ENCODE measurements at regions not wholly inside any gene's neighbourhood (a gene's known extent, or its start where the extent isn't known, plus 50 kb on each side); places are given as distances from the start of the nearest gene placed in this dataset.
"Not testable (repeated sequence)": the region's sequence is repeated elsewhere in the genome, so short reads cannot be mapped to it uniquely, and the experiment has no call there.

DNA sequence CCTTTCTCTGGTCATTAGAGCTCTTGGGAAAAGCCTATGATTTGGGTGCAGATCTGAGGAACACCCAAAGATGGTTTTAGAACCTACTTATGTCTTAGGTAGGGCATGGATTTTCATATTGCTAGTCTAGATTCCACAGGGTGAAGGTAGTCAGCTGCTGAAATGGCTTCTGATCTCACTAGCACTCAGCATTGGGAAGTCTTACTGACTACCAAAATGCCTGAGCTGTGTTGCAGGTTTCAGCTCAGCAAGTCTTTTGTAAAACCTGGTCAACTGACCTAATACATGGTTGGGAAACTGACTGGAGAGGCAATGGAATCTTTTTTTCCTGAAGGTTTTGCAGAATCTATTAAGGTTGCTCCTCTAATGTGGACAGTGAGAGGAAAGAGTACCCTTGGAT, 136.4 kb downstream of the CCNG2 start:
- intact Hi-C loops (cut with DNase I, micrococcal nuclease) = no loop called here
- ATAC-seq = no peak
- no peak for DNase-seq

DNA sequence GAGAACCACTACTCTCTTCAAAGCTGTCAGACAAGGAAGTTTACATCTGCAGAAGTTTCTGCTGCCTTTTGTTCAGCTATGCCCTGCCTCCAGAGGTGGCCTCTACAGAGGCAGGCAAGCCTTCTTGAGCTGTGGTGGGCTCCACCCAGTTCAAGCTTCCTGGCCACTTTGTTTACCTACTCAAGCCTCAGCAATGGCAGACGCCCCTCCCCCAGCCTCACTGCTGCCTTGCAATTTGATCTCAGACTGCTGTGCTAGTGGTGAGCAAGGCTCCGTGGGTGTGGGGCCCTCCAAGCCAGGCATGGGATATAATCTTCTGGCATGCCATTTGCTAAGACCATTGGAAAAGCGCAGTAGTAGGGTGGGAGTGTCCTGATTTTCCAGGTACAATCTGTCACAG, 144.0 kb downstream of the CCNG2 start:
- intact Hi-C loops (cut with DNase I, micrococcal nuclease); DNase-seq; ATAC-seq: not testable (repeated sequence)

DNA sequence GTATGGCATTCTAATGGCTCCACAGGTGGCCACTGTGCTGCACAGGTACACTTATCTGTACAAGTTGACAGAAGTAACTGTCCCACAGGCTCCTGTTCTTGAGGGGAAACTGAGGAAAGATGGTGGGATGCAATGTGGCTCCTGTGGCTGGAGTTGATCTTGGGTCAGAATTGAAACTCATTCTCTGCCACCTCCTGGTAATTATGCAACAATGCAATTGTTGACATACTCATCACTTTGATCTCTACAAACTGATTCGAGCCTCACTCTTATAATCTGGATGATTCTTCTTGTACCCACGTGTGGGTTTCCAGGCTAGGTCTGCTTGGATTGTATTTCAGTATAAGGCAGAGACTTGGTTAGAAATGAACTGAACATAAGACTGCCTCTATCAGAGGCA, 148.8 kb downstream of the CCNG2 start:
- no peak for ATAC-seq
- intact Hi-C loops (cut with DNase I, micrococcal nuclease) = no loop called here
- DNase-seq = no peak

DNA sequence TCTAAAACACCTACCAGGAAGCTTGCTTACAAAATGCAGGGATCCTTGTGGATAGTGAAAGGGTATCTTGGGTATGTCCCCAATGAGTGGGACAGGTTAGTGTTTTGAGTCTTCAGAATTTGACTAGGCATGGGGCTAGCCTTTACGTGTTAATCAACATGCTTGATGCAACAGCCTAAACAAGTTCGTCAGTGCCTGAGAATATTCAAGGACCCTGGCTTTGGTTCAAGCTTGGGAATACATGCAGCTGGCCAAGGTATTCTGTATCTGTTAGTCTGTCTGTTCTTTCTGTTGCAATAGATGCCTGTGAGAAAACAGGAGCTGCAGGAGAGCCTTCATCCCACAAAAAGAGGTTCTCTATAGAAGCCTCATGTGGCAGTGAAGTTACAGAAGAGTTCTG, 149.5 kb downstream of the CCNG2 start:
- intact Hi-C loops (cut with DNase I, micrococcal nuclease) = no loop called here
- ATAC-seq (no peak), DNase-seq (no peak)

DNA sequence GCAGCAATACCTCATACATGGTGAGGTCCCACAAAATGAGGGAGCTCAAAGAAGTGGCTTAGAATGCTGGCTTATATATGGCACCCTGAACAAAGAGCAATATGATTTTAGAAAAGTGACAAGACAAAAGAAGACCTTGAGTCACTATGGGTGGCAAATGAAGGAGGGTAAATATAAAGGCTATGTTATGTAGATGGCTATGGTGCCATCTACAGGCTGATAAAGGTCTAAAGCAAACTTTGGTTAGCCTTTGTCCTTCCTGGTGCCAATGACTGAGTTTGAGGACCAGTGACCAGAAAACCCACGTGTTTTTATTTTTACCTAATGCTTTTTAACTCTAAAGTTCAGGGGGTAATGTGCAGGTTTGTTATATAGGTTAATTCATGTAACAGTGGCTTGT, 151.8 kb downstream of the CCNG2 start:
- intact Hi-C loops (cut with DNase I, micrococcal nuclease) = no loop called here
- DNase-seq (no peak), ATAC-seq (peak; percentile 68)

DNA sequence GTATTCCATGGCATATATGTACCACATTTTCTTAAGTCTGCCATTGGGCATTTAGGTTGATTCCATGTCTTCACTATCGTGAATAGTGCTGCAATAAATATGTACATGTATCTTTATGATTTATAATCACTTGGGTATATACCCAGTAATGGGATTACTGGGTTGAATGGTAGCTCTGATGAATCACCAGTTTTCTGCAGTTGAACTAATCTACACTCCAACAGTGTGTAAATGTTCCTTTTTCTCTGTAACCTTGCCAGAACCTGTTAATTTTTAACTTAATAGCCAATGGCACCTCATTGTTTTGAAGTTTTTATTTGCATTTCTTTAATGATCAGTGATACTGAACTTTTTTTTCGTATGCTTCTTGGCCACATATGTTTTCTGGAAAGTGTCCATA, 152.5 kb downstream of the CCNG2 start:
- no peak for ATAC-seq
- no peak for DNase-seq
- intact Hi-C loops (cut with DNase I, micrococcal nuclease) = no loop called here

DNA sequence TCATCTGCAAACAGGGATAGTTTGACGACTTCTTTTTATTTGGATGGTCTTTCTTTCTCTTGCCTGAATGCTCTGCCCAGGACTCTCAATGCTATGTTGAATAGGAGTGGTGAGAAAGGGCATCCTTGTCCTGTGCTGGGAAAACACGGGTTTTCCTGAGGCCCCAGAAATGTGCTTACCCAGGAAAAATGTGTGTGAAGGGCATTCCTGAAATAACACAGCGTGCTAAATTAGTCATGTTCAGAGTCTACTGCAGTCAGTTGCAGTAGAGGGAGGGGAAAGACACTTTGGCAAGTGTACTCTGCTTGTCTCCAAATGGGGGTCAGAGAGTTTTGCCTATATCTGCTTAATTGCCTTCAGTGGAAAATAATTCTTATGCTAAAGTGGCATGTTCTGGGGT, 153.9 kb downstream of the CCNG2 start:
- DNase-seq (no peak), ATAC-seq (no peak)
- intact Hi-C loops (cut with DNase I, micrococcal nuclease) = no loop called here

DNA sequence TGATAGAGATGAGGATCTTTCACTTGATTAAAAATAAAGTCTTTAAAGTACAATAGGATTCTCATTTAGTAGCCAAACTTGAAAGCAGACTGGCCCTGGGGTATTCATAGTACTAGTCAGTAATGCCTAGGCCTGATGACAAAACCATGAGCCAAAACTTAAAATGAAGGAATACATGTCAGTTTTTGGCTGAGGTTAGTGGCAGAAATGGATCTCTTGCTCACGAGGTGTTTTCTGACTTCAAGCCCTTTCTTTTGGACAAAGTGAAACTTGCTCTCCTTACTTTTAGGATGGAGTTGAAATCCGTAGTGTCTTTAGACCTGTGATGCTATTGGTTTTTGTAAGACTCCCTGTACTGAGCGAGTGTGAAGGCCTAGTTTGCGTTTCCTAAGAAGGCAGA, 157.7 kb downstream of the CCNG2 start:
- ATAC-seq (no peak), DNase-seq (no peak)
- intact Hi-C loops (cut with DNase I, micrococcal nuclease) = no loop called here

DNA sequence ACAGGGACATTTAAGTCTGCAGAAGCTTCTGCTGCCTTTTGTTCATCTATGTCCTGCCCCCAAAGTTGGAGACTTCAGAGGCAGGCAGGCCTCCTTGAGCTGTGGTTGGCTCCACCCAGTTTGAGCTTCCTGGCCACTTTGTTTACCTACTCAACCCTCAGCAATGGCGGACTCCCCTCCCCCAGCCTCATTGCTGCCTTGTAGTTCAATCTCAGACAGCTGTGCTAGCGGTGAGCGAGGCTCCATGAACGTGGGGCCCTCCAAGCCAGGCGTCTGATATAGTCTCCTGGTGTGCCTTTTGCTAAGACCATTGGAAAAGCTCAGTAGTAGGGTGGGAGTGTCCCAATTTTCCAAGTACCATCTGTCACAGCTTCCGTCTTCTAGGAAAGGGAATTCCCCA, 170.1 kb downstream of the CCNG2 start:
- no peak for ATAC-seq
- DNase-seq = no peak
- intact Hi-C loops (cut with DNase I, micrococcal nuclease) = no loop called here

DNA sequence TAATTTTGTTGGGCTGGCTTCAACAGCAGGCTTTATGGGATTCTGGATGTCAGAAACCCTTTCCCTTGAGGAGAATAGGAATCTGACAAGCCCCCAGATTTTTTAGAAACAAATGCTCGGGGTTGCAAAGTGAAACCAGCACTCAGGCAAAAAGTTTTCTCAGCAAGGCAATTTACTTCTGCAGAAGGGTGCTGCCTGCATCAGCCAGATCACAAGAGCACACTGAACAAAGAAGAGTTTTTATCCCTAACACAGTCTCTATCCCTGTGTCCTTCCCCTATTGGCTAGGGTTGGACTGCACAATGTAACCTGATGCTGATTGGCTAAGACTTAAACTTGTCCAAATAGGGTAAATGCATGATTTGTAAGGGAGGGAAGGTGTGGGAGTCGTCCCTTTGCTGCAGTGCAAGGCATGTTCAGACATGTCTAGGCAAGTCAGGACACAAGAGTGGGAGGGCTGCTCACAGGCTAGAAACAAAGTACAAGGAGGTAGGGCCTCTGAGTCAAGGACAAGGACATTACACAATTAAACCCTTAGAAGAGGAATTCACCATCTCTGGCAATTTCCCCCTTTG, 175.8 kb downstream of the CCNG2 start:
- DNase-seq (no peak), ATAC-seq (no peak)
- intact Hi-C loops (cut with DNase I, micrococcal nuclease) = no loop called here

DNA sequence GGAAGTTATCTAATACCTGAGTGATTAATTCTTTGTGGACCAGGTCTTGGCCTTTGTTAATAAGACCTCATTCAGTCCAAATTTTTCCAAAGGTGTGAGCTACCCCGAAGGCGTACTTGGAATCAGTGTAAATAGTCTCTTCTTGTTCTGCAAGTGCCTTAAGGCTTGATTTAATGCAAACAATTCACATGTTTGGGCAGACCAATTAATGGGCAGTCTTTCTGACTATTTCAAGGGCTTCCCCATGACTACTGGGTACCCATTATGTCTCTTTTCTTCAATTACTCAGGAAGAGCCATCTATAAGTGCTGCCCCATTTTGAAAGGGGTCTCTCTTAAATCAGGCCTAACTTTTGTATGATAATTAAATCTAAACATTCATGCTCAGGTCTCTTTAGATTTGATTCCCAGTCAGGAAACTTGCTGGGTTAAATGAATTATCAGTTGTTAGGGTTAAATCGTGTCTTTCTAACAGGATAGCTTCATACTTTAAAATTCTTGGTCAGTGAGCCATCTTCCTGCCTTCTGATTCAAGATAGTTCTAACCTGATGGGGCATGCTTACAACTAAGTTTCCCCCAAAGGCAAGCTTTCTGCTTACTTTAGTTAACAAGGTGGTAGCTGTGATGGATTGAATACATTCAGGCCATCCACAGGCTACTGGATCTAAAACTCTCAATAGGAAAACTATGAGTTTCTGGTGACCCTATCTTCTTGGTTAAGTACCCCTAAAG, 179.6 kb downstream of the CCNG2 start:
- DNase-seq (no peak), ATAC-seq (no peak)
- intact Hi-C loops (cut with DNase I, micrococcal nuclease) = no loop called here

DNA sequence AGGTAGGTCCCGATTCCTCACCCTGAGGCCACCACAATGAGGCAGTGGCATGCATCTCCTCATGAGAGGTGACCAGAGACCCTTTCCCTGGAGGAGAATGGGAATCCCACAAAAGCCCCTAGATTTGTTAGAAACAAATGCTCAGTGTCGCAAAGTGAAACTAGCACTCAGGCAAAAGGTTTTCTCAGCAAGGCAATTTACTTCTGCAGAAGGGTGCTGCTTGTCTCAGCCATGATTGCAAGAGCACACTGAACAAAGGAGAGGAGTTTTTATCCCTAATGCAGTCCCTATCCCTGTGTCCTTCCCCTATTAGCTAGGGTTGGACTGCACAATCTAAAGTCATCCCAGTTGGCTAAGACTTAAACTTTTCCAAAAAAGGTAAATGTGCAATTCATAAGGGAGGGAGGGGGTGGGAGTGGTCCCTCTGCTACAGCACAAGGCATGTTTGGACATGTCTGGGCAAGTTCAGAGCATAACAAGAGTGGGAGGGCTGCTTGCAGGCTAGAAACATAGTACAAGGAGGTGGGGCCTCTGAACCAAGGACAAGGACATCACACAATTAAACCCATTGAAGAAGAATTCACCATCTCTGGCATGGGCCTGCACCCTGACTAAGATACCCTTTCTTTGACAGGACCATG, 185.3 kb downstream of the CCNG2 start:
- intact Hi-C loops (cut with DNase I, micrococcal nuclease) = no loop called here
- DNase-seq = no peak
- no peak for ATAC-seq

DNA sequence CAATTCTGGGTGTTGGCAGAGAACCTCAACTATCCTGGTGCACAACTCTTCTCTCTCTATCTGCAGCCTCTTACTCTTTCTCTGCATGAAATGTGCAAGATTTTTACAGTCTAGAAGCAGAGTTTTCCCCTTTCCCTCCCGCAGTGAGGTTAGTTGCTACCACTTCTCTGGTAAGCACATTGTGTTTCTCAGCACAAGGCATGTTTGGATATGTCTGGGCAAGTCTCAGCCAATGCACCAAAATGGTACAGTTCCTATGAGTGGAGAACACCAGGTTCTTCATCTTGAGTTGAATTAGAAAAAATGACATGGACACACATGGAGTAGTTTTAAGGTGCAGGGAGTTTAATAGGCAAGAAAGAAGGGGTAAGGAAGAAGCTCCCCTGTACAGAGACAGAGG, 187.0 kb downstream of the CCNG2 start:
- DNase-seq (no peak), ATAC-seq (no peak)
- intact Hi-C loops (cut with DNase I, micrococcal nuclease) = no loop called here

DNA sequence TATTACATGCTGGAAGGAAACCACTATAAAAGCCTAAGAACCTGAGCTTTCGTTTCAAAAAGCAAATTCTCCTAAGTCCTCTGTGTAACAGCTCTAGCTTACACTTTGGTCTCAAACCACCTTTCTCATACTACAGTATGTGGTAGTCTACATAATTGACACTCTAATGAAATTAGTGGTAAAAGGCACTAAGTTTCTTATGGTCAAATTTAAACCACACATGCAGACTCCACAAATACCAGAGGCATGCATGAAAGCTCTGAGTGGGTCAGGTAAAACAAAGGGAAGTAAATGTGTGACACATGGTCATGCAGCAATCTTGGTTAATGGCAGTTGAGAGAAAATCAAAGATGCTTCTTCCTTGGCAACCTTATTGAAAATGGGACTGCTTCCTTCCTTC, 187.8 kb downstream of the CCNG2 start:
- intact Hi-C loops (cut with DNase I, micrococcal nuclease) = no loop called here
- no peak for DNase-seq
- no peak for ATAC-seq

DNA sequence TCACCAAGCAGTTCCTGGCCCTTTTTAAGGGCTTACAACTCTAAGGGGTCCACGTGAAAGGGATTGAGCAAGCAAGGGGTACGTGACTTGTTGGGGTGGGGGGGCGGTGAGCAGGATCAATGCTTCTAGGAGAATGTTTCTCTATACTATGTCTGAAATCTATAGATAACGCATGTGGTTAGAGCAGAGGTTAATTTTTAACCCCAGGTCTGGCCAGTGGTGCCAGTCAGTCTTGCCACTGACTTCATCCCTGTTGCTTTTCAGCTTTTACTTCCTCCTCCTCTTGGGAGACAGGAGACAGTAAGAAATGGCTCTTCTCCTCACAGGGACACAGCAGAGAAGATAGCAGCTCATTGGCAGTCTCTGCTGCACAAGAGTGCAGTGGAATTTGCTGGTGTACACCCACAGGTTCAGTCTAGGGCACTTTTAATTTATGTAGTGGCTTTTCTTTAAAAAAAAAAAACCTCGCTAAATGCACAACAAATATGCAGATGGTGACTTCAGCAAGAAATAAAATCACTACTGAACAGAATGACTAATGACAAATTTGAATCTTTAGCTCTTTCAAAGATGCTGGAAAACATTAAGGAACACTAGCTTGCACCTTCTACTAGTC, 190.5 kb downstream of the CCNG2 start:
- ATAC-seq = peak; percentile 92

DNA sequence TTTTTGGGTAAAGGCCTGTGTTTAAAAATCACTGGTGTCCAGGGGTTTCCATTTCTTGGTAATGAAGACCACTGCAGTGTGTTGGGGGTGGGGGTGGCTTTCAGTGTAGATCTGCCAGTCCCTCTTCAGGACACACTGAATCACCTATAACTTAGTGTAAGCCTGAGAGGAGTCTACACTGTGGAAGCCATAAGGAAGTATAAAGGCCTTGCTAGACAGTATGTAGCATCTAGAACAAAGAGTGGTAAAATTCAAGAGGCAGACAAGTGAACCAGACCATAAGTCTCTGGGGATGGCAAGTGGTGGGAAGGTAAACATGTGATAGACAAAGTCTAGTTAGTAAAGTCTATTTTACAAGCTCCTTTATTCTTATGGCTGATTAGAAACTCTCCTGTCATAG, 191.8 kb downstream of the CCNG2 start:
- intact Hi-C loops (cut with DNase I, micrococcal nuclease) = no loop called here
- no peak for DNase-seq

More for the DNA sequence above, 190.5 kb downstream of the CCNG2 start:
- peak; percentile 26 for DNase-seq
- intact Hi-C loops (cut with DNase I, micrococcal nuclease) = no loop called here

DNA sequence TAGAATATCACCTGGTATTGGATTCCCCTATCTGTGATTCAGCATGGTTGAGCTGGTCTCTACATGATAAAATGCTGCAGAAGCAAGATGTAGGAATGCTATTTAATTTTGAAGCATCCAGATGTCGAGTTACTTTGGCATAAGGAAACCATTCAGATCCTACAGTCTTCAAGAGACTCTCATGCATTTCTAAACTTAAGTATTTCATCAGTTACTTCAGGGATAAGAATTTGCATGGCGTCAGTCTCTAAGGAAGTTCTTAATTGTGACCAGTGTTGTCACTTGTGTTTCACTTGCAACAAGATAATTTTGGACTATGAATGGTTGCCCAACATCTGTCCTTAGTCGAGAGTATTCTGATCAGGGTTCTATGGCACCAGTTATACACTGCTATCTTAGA, 192.4 kb downstream of the CCNG2 start:
- ATAC-seq (no peak), DNase-seq (no peak)
- intact Hi-C loops (cut with DNase I, micrococcal nuclease) = no loop called here

More for the DNA sequence above, 191.8 kb downstream of the CCNG2 start:
- ATAC-seq = peak; percentile 79

DNA sequence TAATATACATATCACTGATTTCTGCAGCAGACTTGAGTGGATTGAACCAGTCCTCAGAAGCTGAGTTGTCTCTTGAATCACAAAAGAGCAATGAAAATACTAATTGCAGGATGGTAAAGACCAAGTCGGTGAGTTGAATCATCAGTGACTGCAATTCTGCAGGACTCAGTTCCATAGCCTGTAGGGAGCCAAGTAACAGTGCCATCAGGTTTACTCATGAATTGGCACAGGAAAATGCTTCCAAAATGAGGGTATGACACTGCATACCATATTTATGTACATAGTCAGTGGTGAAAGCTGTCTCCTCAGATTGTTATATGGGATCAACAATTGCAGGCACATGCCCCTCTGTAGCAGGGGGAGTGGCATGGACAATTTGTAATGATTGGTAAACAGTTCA, 192.8 kb downstream of the CCNG2 start:
- no peak for DNase-seq
- ATAC-seq = peak; percentile 28
- intact Hi-C loops (cut with DNase I, micrococcal nuclease) = no loop called here

DNA sequence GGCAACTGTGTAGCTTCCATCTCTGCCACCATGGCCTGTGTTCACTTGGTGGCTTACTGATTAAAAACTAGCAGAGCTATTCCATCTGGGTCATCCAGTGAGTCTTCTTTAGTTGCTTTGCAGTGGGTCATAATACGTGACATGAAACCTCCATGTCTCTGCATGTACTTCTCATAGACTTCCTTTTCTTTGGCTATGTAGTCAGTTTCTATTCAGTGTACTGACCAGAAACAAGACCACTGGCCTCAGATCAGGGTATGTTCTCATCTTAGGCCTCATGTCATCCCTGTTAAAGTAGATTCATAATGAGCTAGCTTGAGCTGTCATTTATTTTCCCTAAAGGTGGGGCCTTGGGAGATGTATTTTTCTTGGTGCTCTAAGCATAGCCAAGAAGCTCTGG, 195.2 kb downstream of the CCNG2 start:
- no peak for ATAC-seq
- no peak for DNase-seq
- intact Hi-C loops (cut with DNase I, micrococcal nuclease) = no loop called here

DNA sequence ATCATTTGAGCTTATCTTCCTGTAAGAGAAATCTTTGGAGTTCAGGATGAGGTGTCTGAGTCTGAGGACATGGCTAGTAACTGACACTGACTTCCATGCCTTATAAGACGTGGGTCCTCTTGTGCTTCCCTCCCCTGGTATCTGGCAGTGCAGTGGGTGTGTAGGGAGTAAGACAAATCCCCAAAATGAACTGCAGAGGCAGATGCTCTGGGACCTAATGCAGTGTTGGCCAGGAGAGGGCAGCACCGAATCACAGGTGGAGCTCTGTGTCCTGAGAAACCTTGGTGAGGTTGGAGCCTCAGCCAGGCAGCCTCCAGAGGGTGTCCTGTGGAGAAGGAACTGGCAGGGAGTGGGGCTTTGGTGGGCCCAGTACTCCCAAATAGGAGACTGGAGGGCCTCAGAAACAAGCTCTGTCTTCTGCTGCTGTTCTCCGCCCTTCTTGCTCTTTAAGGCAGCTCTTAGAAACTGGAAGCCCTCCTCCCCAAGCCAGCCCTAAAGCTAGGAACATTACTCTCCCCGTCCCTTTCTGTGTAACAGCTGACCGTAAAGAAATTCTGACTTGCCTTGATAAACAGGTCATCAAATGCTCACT, 196.8 kb downstream of the CCNG2 start:
- intact Hi-C loops (cut with DNase I, micrococcal nuclease); DNase-seq: not testable (repeated sequence)
- peak; percentile 70 for ATAC-seq
